T-helper 1 cell treated with Interleukin-12 subunit alpha and Interleukin-12 subunit beta and Interleukin-4 antibody, amounts not matched to agents 30 μg/mL and 1 μg/mL, for 36 hours (primary cell): ENCODE measurements at regions not wholly inside any gene's neighbourhood (a gene's known extent, or its start where the extent isn't known, plus 50 kb on each side); places are given as distances from the start of the nearest gene placed in this dataset.

Experiments used
- H3K27ac Mint-ChIP-seq: one replicate; pipeline ENCODE4 v1.8.0; 2021; ENCODE audit warnings: mild to moderate bottlenecking, mixed read lengths
- H3K27me3 Mint-ChIP-seq: one replicate; pipeline ENCODE4 v1.8.0; 2021; ENCODE audit warnings: low read depth, mixed read lengths
- H3K36me3 Mint-ChIP-seq: one replicate; pipeline ENCODE4 v1.8.0; 2021; ENCODE audit warnings: low read depth, mixed read lengths
- H3K4me1 Mint-ChIP-seq: one replicate; pipeline ENCODE4 v1.8.0; 2021; ENCODE audit warnings: low read depth, mixed read lengths
- H3K4me3 Mint-ChIP-seq: one replicate; pipeline ENCODE4 v1.8.0; 2021; ENCODE audit warnings: mild to moderate bottlenecking, moderate library complexity, mixed read lengths
- H3K9me3 Mint-ChIP-seq: one replicate; pipeline ENCODE4 v1.8.0; 2021; ENCODE audit warnings: mixed read lengths

DNA sequence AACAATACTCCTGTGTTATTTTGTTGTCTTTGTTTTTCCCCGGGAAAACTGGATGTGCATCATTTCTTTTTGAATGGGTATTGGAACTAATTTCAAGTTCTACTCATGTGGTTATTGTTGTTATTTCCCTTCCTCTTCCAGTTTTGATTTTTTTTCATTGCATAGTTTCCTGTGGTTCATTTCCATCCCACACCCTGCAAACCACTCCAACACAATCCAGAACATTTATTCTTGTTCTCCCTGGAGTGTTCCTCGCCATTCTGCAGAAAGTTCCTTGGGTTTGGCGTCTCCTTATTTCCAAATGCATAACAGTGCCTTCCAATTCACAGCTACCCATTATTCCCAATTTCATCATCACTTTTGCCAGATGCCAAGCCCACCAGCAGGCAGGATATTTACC, 775.1 kb downstream of the TNS3 start:
- H3K9me3 Mint-ChIP-seq, result peaks cover 29% of the 10 kb centered on the region
- H3K36me3 Mint-ChIP-seq, result no peaks in the 10 kb centered on the region
- H3K4me1 Mint-ChIP-seq, result no peaks in the 10 kb centered on the region
- no peak overlapping the region for H3K4me3 Mint-ChIP-seq
- no peak overlapping the region for H3K27ac Mint-ChIP-seq
- H3K27me3 Mint-ChIP-seq, result no peaks in the 10 kb centered on the region

DNA sequence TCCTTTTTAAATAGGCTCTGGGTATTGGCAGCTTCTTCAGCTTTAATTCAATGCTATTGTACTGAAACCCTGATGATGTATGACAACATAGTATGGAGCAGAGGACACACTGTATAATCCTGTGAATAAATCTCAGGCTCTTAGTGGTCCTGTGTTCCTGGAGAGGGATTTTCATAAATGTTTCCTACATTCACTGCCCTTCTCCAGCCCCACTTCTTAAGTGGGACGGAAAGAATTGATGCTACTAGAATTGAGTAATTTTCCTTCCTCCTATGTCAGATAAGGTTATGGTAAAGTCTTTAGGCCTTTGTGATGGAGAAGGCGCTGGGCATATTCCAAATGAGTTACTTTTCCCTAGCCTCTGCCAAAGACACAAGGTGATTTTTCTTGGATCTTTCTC, 779.4 kb downstream of the TNS3 start:
- Mint-ChIP-seq H3K9me3 (peaks cover 15% of the 10 kb centered on the region), H3K27ac (no peak overlapping the region)

DNA sequence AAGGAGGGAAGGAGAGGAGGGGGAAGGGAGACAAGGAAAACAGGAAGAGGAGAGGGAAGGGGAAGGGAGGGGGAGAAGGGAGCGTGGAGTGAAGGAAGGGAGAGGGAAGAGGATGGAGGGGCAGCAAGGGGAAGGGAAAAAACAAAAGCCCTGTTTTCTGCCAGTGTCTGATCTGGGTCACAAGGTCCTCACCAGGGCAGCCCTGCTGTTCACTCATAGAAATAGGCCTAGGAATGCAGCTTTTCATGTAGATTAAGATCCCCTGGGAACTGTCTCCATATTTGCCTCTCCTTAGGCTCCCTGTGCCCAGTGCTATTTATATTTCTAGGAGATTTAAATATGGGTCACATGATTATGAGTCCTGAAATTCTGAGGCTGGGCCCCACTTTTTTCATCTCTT, 790.7 kb downstream of the TNS3 start:
- Mint-ChIP-seq H3K4me1 (no peaks in the 10 kb centered on the region), H3K36me3 (no peaks in the 10 kb centered on the region), H3K27ac (no peak overlapping the region), H3K9me3 (no peaks in the 10 kb centered on the region), H3K4me3 (no peak overlapping the region), H3K27me3 (no peaks in the 10 kb centered on the region)

More for the DNA sequence above, 779.4 kb downstream of the TNS3 start:
- Mint-ChIP-seq H3K4me1 (no peaks in the 10 kb centered on the region), H3K4me3 (no peak overlapping the region), H3K36me3 (no peaks in the 10 kb centered on the region), H3K27me3 (no peaks in the 10 kb centered on the region)

DNA sequence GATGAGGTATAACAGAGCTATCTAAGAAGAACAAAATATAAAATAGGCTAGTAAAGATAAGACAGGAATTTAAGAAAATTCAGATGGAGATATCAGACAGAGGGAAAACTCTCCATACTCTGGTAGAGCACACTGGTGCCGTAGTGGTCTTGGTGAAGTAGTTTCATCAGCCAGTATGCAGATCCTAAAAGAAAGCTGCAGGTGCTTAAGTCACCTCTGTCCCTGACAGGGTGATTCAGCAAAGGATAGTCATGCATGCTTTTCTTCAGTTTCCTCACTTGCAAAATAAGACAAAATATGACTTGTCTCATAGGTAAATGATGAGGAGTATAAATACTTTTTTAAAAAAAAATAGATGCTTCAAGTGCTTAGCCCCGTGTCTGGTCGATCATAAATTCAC, 794.9 kb downstream of the TNS3 start:
- Mint-ChIP-seq H3K4me3 (no peak overlapping the region), H3K9me3 (no peaks in the 10 kb centered on the region), H3K36me3 (no peaks in the 10 kb centered on the region), H3K4me1 (no peaks in the 10 kb centered on the region), H3K27ac (no peak overlapping the region), H3K27me3 (no peaks in the 10 kb centered on the region)

DNA sequence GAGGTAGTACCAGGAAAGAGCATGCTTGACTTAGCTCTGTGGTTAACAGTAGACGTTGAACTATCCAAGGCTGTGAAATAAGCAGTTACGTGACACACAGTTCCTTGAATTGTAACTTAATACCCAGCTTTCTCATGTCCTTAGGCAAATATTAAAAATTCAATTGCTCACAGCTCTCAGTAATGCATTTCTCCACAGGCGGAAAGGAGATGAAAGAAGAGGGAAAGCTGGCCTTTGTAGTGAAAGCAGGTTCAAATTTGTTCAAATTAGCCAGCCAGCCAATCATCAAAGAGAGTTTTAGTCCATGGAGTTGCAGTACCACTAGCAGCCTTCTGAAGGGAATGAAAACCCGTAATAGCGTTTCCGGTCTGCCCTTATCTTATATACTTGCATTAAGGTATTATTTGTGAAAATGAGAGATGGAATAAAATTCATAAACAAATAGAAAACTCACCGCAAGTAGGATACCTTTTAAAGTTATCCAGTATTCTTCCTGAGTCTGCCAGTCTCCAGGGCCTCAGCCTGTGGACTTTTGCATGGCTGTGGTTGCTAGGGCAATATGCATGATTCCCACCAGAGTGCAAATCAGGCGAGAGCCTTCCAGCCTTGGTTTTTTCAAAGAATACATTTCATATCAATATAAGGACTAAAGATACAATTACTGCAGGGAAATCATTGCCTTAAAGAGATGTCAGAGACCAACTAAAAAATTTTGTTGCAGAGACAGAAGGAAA, 795.5 kb downstream of the TNS3 start:
- Mint-ChIP-seq H3K4me1 (no peaks in the 10 kb centered on the region), H3K4me3 (no peak overlapping the region), H3K27ac (no peak overlapping the region), H3K27me3 (no peaks in the 10 kb centered on the region), H3K9me3 (no peaks in the 10 kb centered on the region), H3K36me3 (no peaks in the 10 kb centered on the region)

DNA sequence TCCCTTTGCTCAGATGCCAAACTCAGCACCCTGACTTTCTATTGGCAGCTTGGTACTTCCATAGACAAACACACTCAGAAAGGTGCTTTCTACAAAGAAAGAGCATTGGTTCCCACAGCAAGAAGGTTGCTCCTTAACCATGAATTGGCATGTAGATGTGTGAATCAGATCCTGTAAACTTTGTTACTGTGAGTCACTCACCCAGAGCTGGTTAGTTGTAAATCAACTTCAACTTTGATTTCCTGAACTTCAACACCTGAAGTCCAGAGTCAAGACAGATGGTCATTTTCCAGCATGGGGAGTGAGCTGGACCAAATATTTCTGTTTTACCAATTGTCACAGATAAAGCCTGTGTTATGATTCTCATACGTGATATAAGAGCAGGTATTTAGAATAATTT, 797.2 kb downstream of the TNS3 start:
- H3K27me3 Mint-ChIP-seq, result no peaks in the 10 kb centered on the region
- H3K27ac Mint-ChIP-seq, result no peak overlapping the region
- no peaks in the 10 kb centered on the region for H3K4me1 Mint-ChIP-seq
- no peaks in the 10 kb centered on the region for H3K9me3 Mint-ChIP-seq
- no peaks in the 10 kb centered on the region for H3K36me3 Mint-ChIP-seq
- no peak overlapping the region for H3K4me3 Mint-ChIP-seq

DNA sequence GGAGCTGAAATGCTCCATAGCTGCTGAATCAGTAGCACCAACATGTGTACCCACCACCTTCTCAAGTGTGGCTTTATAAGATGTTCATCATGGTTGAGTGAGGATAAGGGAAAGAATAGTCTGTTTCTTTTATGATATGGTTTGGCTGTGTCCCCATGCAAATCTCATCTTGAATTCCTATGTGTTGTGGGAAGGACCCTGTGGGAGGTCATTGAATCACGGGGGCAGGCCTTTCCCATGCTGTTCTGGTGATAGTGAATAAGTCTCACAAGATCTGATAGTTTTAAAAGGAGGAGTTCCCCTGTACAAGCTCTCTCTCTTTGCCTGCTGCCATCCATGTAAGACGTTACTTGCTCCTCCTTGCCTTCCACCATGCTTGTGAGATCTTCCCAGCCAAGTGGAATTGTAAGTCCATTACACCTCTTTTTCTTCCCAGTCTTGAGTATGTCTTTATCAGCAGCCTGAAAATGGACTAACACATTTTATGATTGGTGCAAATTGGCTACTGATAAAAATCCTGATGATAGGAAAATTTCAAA, 799.9 kb downstream of the TNS3 start:
- no peaks in the 10 kb centered on the region for H3K4me1 Mint-ChIP-seq
- H3K9me3 Mint-ChIP-seq, result no peaks in the 10 kb centered on the region
- H3K27me3 Mint-ChIP-seq, result no peaks in the 10 kb centered on the region
- H3K4me3 Mint-ChIP-seq, result no peak overlapping the region
- no peak overlapping the region for H3K27ac Mint-ChIP-seq
- no peaks in the 10 kb centered on the region for H3K36me3 Mint-ChIP-seq

DNA sequence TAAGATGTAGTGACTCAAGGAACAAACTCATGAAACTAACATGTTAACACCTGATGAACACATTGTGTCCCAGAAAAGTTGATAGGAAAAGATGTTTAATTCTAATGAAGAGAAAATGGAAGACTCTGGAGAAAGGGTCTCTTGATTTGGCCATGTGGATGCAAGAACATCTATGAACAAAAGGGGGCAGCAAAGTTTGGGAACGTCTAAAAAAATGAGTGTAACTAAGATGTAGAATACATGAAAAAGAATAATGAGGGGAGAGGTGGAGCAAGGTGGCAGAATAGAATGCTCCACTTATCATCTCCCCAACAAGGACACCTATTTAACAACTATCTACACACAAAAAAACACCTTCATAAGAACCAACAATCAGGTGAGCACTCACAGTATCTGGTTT, 805.1 kb downstream of the TNS3 start:
- H3K27ac Mint-ChIP-seq, result no peak overlapping the region
- no peaks in the 10 kb centered on the region for H3K36me3 Mint-ChIP-seq
- no peaks in the 10 kb centered on the region for H3K4me1 Mint-ChIP-seq
- no peaks in the 10 kb centered on the region for H3K27me3 Mint-ChIP-seq
- no peaks in the 10 kb centered on the region for H3K9me3 Mint-ChIP-seq
- no peak overlapping the region for H3K4me3 Mint-ChIP-seq

DNA sequence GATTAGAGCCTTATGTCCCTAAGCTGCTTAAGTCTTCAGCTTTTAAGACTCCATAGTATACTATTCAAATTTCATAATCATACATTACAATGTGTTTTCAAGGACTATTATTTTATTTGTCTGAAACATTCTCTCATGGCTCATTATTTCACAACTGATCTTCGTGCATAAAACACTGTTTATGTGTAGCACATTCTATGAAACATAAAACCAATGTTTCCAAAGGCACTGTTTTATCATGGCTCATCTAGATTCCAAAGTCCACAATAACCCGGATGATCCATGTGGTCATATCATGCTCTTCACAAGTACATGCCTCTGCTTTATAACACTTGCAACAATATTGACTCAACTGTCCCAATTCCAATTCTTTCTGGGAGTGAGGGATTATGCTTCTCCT, 806.1 kb downstream of the TNS3 start:
- no peaks in the 10 kb centered on the region for H3K9me3 Mint-ChIP-seq
- no peaks in the 10 kb centered on the region for H3K27me3 Mint-ChIP-seq
- no peaks in the 10 kb centered on the region for H3K36me3 Mint-ChIP-seq
- no peaks in the 10 kb centered on the region for H3K4me1 Mint-ChIP-seq
- no peak overlapping the region for H3K27ac Mint-ChIP-seq
- H3K4me3 Mint-ChIP-seq, result no peak overlapping the region

DNA sequence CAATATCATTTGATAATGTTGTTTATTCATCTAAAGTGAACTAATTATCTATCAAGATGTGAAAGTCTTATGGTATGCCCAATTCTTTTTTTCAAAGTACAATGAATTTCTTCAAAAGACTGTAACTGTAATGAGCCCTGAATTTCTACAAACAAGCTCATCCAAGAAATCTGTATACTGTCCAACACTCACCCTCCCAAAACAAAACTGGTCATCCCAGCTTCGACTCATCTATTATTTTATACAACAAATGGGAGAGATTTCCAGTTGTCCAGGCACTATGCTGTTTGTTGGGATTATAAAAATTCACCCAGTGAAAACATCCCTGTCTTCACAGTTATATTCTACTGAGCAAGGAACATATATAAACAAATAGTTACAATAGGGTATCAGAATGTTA, 806.9 kb downstream of the TNS3 start:
- H3K4me3 Mint-ChIP-seq, result no peak overlapping the region
- no peaks in the 10 kb centered on the region for H3K36me3 Mint-ChIP-seq
- no peaks in the 10 kb centered on the region for H3K4me1 Mint-ChIP-seq
- no peaks in the 10 kb centered on the region for H3K9me3 Mint-ChIP-seq
- no peak overlapping the region for H3K27ac Mint-ChIP-seq
- H3K27me3 Mint-ChIP-seq, result no peaks in the 10 kb centered on the region

DNA sequence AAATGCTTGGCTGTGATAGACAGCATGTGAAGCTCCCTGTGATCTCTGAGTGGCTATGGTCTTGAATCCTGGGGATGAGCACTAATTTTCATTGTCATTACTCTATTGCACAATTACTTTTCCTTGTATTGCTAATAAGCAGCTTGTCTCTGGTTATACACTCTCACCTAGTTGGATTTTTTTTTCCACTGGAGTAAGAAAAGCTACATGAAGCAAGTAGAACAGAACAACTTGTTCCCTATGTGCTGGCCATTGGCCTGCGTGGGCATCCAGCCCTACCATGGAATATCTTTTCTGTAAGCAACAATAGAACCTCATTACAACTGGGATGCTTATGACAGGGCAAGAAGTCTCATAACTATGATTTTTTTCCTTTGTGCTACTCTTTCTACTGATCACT, 807.4 kb downstream of the TNS3 start:
- Mint-ChIP-seq H3K36me3 (no peaks in the 10 kb centered on the region), H3K27me3 (no peaks in the 10 kb centered on the region), H3K9me3 (peaks cover under 1% of the 10 kb centered on the region), H3K4me3 (no peak overlapping the region), H3K27ac (no peak overlapping the region), H3K4me1 (no peaks in the 10 kb centered on the region)

DNA sequence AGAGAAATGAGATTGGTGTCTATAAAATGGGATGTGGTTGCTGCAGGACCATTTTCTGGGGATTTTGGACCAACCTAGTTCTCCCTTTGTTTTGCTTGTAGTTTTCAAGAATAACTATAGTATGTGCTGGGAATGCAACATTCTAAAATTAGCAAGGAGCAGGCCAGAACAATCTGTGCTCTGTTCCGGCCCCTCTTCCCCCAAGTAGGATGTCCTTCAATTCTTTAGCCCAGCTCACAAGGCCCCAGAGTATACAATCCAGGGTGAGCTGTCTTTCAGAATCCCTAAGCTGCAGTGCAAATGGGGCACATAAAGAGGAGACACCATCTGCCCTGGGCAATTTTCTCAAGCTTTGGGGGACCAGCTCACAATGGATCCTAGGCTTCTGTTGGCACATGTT, 809.1 kb downstream of the TNS3 start:
- Mint-ChIP-seq H3K9me3 (peaks cover 12% of the 10 kb centered on the region), H3K4me1 (no peaks in the 10 kb centered on the region), H3K27me3 (no peaks in the 10 kb centered on the region), H3K36me3 (no peaks in the 10 kb centered on the region), H3K27ac (no peak overlapping the region), H3K4me3 (no peak overlapping the region)

DNA sequence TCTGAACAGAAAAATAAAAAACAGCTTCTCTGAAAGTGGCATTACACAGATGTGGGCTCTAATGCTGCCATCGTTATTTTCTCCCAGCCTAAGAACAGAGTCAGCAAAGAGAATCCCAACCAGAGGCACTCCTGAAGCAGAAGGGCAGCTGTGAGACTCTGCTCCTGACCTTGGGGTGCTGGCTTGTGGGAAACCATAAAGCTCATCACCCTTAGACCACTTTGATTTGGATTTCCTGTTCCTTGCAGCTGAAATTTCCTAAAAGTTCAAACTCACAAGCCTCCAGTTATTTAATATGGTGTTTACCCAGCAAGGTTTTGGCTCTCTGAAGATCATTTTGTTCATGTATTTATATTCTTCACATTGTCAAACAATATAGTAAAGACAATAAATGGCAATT, 814.8 kb downstream of the TNS3 start:
- H3K4me1 Mint-ChIP-seq, result no peaks in the 10 kb centered on the region
- H3K4me3 Mint-ChIP-seq, result no peak overlapping the region
- H3K27ac Mint-ChIP-seq, result no peak overlapping the region
- H3K36me3 Mint-ChIP-seq, result no peaks in the 10 kb centered on the region
- no peaks in the 10 kb centered on the region for H3K27me3 Mint-ChIP-seq
- peaks cover 12% of the 10 kb centered on the region for H3K9me3 Mint-ChIP-seq

DNA sequence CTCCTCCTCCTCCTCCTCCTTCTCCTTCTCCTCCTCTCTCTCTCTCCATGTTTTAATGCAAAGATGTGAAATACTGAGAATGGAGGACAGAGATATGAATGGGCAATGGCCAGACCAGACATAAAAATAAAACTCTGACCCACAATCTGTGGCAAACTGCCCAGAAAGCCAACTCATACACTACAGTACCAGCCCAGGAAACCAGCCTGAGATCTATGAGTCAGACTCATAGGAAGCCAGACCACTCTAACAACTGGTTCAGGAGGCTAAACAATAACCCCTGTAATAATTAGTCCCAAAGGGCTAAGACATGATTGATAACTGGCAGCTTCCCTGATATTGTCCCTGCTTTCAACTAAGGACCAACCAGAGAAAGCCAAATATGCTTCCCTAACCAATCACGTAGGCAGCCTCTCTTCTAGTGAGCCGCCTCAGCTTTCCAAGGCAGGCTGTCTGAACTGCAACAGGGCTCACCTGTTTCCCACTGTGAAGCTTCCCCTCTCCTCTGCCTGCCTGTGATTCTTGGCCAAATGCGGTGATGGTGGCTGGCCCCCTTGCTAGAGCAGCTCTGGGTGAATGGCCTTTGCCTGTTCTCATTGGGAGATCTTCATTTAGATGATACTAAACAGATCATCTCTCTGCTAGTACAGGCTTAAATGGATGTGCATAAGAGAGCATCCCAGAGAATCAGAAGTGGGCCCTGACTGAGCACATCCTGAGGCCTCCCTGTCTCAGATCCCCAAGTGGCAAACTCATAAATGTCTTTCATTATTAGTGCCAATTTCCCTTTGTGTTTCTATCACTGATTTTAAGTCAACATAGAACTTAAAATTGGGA, 817.6 kb downstream of the TNS3 start:
- Mint-ChIP-seq H3K4me1 (no peaks in the 10 kb centered on the region), H3K4me3 (no peak overlapping the region), H3K27me3 (no peaks in the 10 kb centered on the region), H3K36me3 (no peaks in the 10 kb centered on the region), H3K9me3 (peaks cover 14% of the 10 kb centered on the region), H3K27ac (no peak overlapping the region)

DNA sequence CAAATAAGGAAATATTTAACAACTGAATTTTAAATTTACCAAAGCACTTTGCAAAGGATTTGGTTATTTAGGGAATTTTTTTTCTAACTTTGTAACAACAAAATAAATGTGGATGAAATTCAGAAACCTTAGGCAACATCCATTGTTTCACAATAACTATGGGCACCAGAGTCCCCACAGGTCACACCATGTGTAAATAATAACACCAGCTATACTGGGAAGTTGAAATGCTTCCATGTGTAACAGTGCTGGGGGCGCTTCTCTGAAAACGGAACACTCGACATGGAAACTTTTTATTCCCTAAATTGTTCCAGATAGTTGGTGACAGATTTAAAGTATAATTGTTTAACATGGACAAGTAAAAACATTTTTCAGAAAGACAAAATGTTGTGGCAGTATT, 818.6 kb downstream of the TNS3 start:
- no peaks in the 10 kb centered on the region for H3K27me3 Mint-ChIP-seq
- no peaks in the 10 kb centered on the region for H3K4me1 Mint-ChIP-seq
- H3K27ac Mint-ChIP-seq, result no peak overlapping the region
- no peaks in the 10 kb centered on the region for H3K36me3 Mint-ChIP-seq
- H3K4me3 Mint-ChIP-seq, result no peak overlapping the region
- peaks cover 5% of the 10 kb centered on the region for H3K9me3 Mint-ChIP-seq
